ENCODE measurements at regions not wholly inside any gene's neighbourhood (a gene's known extent, or its start where the extent isn't known, plus 50 kb on each side); places are given as distances from the start of the nearest gene placed in this dataset.

DNA sequence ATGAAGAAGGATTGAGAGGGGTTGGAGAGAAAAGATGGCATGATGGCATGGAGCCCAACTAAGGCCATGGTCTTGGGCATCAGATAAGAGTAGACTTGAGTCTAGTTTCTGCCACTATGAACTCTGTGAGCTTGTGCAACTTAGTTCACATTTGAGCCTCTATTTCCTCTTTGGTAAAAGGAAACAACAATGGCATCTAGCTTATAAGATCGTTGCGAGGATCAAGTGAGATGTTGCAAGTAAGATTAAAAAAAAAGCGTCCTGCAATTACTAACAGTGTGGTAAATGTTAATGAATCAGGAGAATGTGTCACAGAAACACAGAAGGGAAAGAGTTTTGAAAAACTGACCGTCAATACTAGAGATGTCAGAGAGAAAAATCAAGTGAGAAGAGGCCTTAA is 202.9 kb upstream of the FGGY start:
- H3K9me3 ChIP-seq (ENCODE audit: control insufficient read depth, insufficient read depth, low read length): no peaks in the 10 kb centered on the region
- H3K4me1 ChIP-seq (ENCODE audit: insufficient read depth, low read length): peaks cover 16% of the 10 kb centered on the region; the same call in 1 of the 2 replicates
- H3K36me3 ChIP-seq (ENCODE audit: insufficient read depth, low read length): no peaks in the 10 kb centered on the region
- no peak overlapping the region for H3K9ac ChIP-seq (ENCODE audit: low read depth, low read length)

- Histone ChIP-seq H3K4me1 (ENCODE audit: insufficient read depth, low read length) (0 out of 2 replicates have a peak, but pooled peaks cover 3% of the 10 kb centered on the region), H3K9ac (ENCODE audit: low read depth, low read length) (no peak overlapping the region), H3K9me3 (ENCODE audit: control insufficient read depth, insufficient read depth, low read length) (peaks cover 4% of the 10 kb centered on the region; the same call in 1 of the 2 replicates), H3K36me3 (ENCODE audit: insufficient read depth, low read length) (no peaks in the 10 kb centered on the region)
Observed at GRCh38 chr1:59096501-59096900, 200.4 kb upstream of the FGGY start.

DNA sequence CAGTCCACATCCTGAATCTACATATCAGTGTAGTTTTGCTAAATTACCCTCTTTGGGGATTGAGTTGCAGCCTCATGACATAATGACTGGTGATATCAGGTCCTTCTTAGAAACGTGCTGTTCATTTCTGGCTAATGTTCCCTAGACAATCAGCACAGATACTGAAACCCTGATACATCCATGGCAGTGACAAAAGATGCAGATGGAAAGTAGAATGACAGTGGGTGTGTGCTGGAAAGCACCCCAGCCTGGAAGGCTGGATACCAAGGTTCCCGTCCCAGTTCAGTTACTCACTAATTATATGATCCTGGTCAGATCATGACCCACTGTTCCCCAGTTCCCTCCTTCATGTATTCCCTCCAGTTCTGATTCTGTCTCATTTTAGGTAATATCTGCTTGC is 198.2 kb upstream of the FGGY start:
- Histone ChIP-seq H3K36me3 (ENCODE audit: insufficient read depth, low read length) (no peaks in the 10 kb centered on the region), H3K4me1 (ENCODE audit: insufficient read depth, low read length) (no peaks in the 10 kb centered on the region), H3K9ac (ENCODE audit: low read depth, low read length) (no peak overlapping the region), H3K9me3 (ENCODE audit: control insufficient read depth, insufficient read depth, low read length) (peaks cover 9% of the 10 kb centered on the region; the same call in 1 of the 2 replicates)

- Histone ChIP-seq H3K9ac (ENCODE audit: low read depth, low read length) (no peak overlapping the region), H3K9me3 (ENCODE audit: control insufficient read depth, insufficient read depth, low read length) (peaks cover 9% of the 10 kb centered on the region; the same call in 1 of the 2 replicates), H3K36me3 (ENCODE audit: insufficient read depth, low read length) (no peaks in the 10 kb centered on the region), H3K4me1 (ENCODE audit: insufficient read depth, low read length) (peaks cover 6% of the 10 kb centered on the region; the same call in 1 of the 2 replicates)
Observed at GRCh38 chr1:59100708-59101374, 196.1 kb upstream of the FGGY start.

GRCh38 chr1:59101518-59101917 is 195.4 kb upstream of the FGGY start:
- H3K9ac ChIP-seq (ENCODE audit: low read depth, low read length): no peak overlapping the region
- peaks cover 9% of the 10 kb centered on the region; the same call in 1 of the 2 replicates for H3K9me3 ChIP-seq (ENCODE audit: control insufficient read depth, insufficient read depth, low read length)
- no peaks in the 10 kb centered on the region for H3K36me3 ChIP-seq (ENCODE audit: insufficient read depth, low read length)
- peaks cover 6% of the 10 kb centered on the region; the same call in 1 of the 2 replicates for H3K4me1 ChIP-seq (ENCODE audit: insufficient read depth, low read length)

DNA sequence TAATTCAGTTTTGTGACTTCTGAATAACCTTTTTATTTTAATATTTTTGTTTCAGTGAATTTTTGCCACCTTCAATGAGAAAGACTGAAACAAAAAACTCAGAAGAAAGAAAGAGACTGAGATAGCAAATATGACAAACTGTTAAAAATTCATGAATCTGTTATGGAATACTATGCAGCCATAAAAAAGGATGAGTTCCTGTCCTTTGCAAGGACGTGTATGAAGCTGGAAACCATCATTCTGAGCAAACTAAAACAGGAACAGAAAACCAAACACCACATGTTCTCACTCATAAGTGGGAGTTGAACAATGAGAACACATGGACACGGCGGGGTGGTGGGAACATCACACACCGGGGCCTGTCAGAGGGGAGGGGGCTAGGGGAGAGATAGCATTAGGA is 193.4 kb upstream of the FGGY start:
- H3K36me3 ChIP-seq (ENCODE audit: insufficient read depth, low read length): no peaks in the 10 kb centered on the region
- H3K9ac ChIP-seq (ENCODE audit: low read depth, low read length): no peak overlapping the region
- peaks cover 9% of the 10 kb centered on the region; the same call in 1 of the 2 replicates for H3K9me3 ChIP-seq (ENCODE audit: control insufficient read depth, insufficient read depth, low read length)
- peaks cover 15% of the 10 kb centered on the region for H3K4me1 ChIP-seq (ENCODE audit: insufficient read depth, low read length)

DNA sequence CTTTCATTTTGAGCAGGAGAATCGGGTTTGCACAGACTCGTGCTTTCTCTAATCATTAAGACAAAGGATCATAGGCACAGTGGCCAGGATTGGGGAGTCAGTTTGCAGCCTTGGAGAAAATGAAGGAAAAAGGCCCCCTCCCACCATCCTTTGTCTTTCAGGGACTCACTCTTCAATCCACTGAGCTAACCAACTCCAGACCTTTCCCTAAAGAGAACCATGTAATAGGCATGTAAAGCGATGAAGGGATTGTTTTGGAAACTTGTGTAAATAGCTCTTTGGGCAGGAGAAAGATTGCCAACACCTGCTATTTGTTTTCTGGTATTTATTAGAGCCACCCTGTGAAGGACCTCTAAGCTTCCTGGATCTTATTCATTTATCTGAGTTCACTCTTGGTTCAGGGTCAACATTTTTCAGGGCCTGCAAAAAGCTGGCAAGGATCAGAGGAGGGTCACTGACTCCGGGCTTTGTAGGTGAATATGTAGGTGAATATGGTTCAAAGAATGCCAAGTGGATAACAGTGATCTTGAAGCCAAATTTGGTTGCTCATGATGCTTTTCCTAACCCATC is 192.6 kb upstream of the FGGY start:
- Histone ChIP-seq H3K9me3 (ENCODE audit: control insufficient read depth, insufficient read depth, low read length) (peaks cover 9% of the 10 kb centered on the region; the same call in 1 of the 2 replicates), H3K9ac (ENCODE audit: low read depth, low read length) (no peak overlapping the region)

GRCh38 chr1:59105548-59106507 is 191.1 kb upstream of the FGGY start:
- Histone ChIP-seq H3K9ac (ENCODE audit: low read depth, low read length) (no peak overlapping the region), H3K36me3 (ENCODE audit: insufficient read depth, low read length) (no peaks in the 10 kb centered on the region), H3K4me1 (ENCODE audit: insufficient read depth, low read length) (peaks cover 18% of the 10 kb centered on the region)

More for the DNA sequence above, 192.6 kb upstream of the FGGY start:
- no peaks in the 10 kb centered on the region for H3K36me3 ChIP-seq (ENCODE audit: insufficient read depth, low read length)
- peaks cover 18% of the 10 kb centered on the region for H3K4me1 ChIP-seq (ENCODE audit: insufficient read depth, low read length)

GRCh38 chr1:59107516-59107915 is 189.4 kb upstream of the FGGY start:
- H3K4me1 ChIP-seq (ENCODE audit: insufficient read depth, low read length): peaks cover 18% of the 10 kb centered on the region
- H3K36me3 ChIP-seq (ENCODE audit: insufficient read depth, low read length): no peaks in the 10 kb centered on the region
- no peak overlapping the region for H3K9ac ChIP-seq (ENCODE audit: low read depth, low read length)
- no peaks in the 10 kb centered on the region for H3K9me3 ChIP-seq (ENCODE audit: control insufficient read depth, insufficient read depth, low read length)

More at GRCh38 chr1:59105548-59106507, 191.1 kb upstream of the FGGY start:
- H3K9me3 ChIP-seq (ENCODE audit: control insufficient read depth, insufficient read depth, low read length): peaks cover 9% of the 10 kb centered on the region; the same call in 1 of the 2 replicates

GRCh38 chr1:59107916-59108315 is 189.0 kb upstream of the FGGY start:
- H3K9me3 ChIP-seq (ENCODE audit: control insufficient read depth, insufficient read depth, low read length): no peaks in the 10 kb centered on the region
- H3K36me3 ChIP-seq (ENCODE audit: insufficient read depth, low read length): no peaks in the 10 kb centered on the region
- H3K9ac ChIP-seq (ENCODE audit: low read depth, low read length): no peak overlapping the region
- H3K4me1 ChIP-seq (ENCODE audit: insufficient read depth, low read length): peaks cover 18% of the 10 kb centered on the region

DNA sequence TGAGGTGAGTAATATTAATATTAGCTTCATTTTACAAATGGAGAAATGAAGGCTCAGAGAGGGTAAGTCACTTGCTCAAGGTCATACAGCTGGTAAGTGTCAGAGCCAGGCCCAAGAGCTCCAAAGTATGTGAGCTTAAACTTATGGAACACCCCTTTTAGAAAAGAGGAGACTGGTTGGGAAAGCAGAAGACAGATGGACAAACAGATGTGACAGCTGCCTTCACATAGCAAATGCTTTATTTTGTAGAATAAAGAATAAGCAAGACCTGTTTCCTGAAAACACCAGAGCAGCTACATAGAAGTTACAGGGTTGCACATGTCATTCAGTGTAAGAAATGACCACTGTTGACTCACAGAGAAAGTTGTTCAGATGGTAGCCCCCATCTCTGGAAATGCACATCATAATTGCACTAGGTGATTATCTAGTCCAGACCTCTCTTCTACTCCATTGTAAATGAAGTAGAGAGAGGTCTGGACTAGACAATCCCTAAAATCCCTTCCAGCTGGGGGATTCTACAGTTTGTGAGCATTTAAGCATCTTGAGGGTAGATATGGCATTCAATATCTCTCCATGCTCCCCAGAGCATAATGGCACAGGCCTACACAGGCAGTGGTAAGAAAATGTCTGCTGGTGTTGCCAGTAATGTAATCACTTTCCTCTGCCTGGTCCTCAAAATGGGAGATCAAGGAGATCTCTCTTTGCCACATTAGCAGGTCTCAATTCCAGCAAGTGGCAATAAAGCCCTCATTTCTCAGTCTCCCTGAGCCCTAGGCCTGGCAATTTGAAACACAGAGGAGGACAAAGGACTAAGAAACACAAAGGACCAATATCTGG is 188.2 kb upstream of the FGGY start:
- H3K9ac ChIP-seq (ENCODE audit: low read depth, low read length): no peak overlapping the region; the same call in 1 of the 2 replicates
- no peaks in the 10 kb centered on the region for H3K9me3 ChIP-seq (ENCODE audit: control insufficient read depth, insufficient read depth, low read length)
- no peaks in the 10 kb centered on the region for H3K36me3 ChIP-seq (ENCODE audit: insufficient read depth, low read length)
- H3K4me1 ChIP-seq (ENCODE audit: insufficient read depth, low read length): peaks cover 18% of the 10 kb centered on the region

DNA sequence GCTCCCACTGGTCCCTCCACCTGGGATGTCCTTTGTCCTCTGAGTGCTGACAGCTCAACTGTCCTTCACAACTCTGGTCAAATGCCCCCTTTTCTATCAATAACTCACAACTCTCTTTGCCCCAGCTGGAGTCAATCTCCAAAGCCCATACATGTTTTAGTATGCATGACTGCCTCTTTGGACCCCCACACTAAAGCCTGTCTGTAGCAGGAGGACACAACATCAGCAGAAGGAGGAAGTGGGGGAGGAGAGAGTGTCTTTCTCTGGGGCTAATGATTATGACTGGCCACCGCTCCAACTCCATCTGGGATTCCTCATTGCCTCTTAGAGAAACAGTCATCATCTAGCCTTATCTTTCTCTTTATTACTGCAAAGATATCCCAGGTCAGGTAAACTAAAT is 186.6 kb upstream of the FGGY start:
- Histone ChIP-seq H3K4me1 (ENCODE audit: insufficient read depth, low read length) (peaks cover 23% of the 10 kb centered on the region), H3K36me3 (ENCODE audit: insufficient read depth, low read length) (no peaks in the 10 kb centered on the region), H3K9ac (ENCODE audit: low read depth, low read length) (no peak overlapping the region), H3K9me3 (ENCODE audit: control insufficient read depth, insufficient read depth, low read length) (no peaks in the 10 kb centered on the region)

DNA sequence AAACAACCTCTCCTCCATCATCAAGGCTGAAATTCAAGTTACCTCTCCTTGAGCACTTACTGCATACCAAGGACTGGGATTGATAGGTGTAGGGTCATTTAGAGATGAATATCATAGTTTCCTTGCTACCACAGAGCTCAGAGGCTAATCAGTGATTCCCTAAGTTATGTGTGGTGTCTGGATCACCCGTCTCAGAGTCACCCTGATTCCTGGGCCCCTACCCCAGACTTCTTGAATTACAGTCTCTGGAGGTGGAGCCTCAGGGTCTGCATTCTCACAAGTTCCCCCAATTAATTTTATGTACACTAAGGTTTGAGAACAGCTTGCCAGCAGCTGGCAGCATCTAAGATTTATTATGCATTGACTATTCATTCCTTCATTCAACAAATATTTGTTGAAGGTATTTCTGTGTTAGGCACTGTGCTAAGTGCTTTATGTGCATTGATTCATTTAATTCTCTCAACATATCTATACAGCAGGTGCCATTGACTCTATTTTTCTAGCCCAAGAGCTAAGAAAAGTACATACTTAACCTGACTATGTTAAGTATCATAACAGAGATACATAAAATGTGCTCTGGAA is 182.9 kb upstream of the FGGY start:
- no peaks in the 10 kb centered on the region for H3K36me3 ChIP-seq (ENCODE audit: insufficient read depth, low read length)
- no peak overlapping the region for H3K9ac ChIP-seq (ENCODE audit: low read depth, low read length)
- H3K9me3 ChIP-seq (ENCODE audit: control insufficient read depth, insufficient read depth, low read length): no peaks in the 10 kb centered on the region
- peaks cover 26% of the 10 kb centered on the region for H3K4me1 ChIP-seq (ENCODE audit: insufficient read depth, low read length)

All from ES-I3 (cell line).